ENCODE measurements at regions not wholly inside any gene's neighbourhood (a gene's known extent, or its start where the extent isn't known, plus 50 kb on each side); places are given as distances from the start of the nearest gene placed in this dataset.
A peak's percentile ranks its signal among the peaks of the same experiment; 100 is the strongest.

GRCh38 chr1:869499-870244 is 54.1 kb upstream of the SAMD11 start (continued):
- TF ChIP-seq BCLAF1 (IDR thresholded peaks at IDR 0.05): no peak
- no peak for TF ChIP-seq POLR2AphosphoS5 (IDR thresholded peaks at IDR 0.05; ENCODE audit: low read length)
- no peak for TF ChIP-seq SPI1 (IDR thresholded peaks at IDR 0.05; ENCODE audit: borderline replicate concordance, insufficient read depth, low read depth, low read length)
- TF ChIP-seq TCF3 (IDR thresholded peaks at IDR 0.05; ENCODE audit: borderline replicate concordance, insufficient read depth, low read depth, low read length): 0 out of 2 replicates have a peak, but pooled peaks have one; percentile 32
- no peak for TF ChIP-seq PKNOX1 (IDR thresholded peaks at IDR 0.05)
- peak; percentile 82; the same call in 1 of the 2 replicates for TF ChIP-seq SMARCA5 (IDR thresholded peaks at IDR 0.05)
- no peak for TF ChIP-seq KLF5 (IDR thresholded peaks at IDR 0.05; ENCODE audit: partially characterized antibody)
- TF ChIP-seq TCF12 (IDR thresholded peaks at IDR 0.05; ENCODE audit: low read depth, low read length): no peak
- TF ChIP-seq LARP7 (IDR thresholded peaks at IDR 0.05): 0 out of 2 replicates have a peak, but pooled peaks have one; percentile 58
- TF ChIP-seq MTA2 (IDR thresholded peaks at IDR 0.05; ENCODE audit: low read depth): no peak
- peak; percentile 52; the same call in 1 of the 2 replicates for TF ChIP-seq NR2F1 (conservative IDR thresholded peaks at IDR 0.05)
- TF ChIP-seq SREBF1 (IDR thresholded peaks at IDR 0.05; ENCODE audit: low read length): no peak
- TF ChIP-seq POLR2AphosphoS2 (IDR thresholded peaks at IDR 0.05; ENCODE audit: low read depth, low read length): no peak
- TF ChIP-seq ZBTB11 (CRISPR knock-in tag; IDR thresholded peaks at IDR 0.05): no peak
- no peak for TF ChIP-seq KAT2A (conservative IDR thresholded peaks at IDR 0.05; ENCODE audit: control insufficient read depth, low read depth, low read length)
- no peak for TF ChIP-seq SP1 (IDR thresholded peaks at IDR 0.05; ENCODE audit: low read depth, low read length)
- no peak for TF ChIP-seq KDM1A (IDR thresholded peaks at IDR 0.05; ENCODE audit: borderline replicate concordance)
- TF ChIP-seq ZNF384 (IDR thresholded peaks at IDR 0.05; ENCODE audit: borderline replicate concordance, low read depth, low read length): no peak
- TF ChIP-seq BCL3 (IDR thresholded peaks at IDR 0.05; ENCODE audit: borderline replicate concordance, insufficient read depth, low read depth, low read length, poor library complexity, severe bottlenecking): no peak
- no peak for TF ChIP-seq ELK1 (IDR thresholded peaks at IDR 0.05; ENCODE audit: low read depth, low read length)
- no peak for TF ChIP-seq HCFC1 (IDR thresholded peaks at IDR 0.05; ENCODE audit: low read length)
